Activated CD4-positive, CD25-positive, alpha-beta regulatory T cell (primary cell): ENCODE measurements at regions not wholly inside any gene's neighbourhood (a gene's known extent, or its start where the extent isn't known, plus 50 kb on each side); places are given as distances from the start of the nearest gene placed in this dataset.

Experiments
- DNase-seq, 4 experiments: peaks; one replicate each; lab custom pipeline; 2025; lab: John Stamatoyannopoulos, UW

DNA sequence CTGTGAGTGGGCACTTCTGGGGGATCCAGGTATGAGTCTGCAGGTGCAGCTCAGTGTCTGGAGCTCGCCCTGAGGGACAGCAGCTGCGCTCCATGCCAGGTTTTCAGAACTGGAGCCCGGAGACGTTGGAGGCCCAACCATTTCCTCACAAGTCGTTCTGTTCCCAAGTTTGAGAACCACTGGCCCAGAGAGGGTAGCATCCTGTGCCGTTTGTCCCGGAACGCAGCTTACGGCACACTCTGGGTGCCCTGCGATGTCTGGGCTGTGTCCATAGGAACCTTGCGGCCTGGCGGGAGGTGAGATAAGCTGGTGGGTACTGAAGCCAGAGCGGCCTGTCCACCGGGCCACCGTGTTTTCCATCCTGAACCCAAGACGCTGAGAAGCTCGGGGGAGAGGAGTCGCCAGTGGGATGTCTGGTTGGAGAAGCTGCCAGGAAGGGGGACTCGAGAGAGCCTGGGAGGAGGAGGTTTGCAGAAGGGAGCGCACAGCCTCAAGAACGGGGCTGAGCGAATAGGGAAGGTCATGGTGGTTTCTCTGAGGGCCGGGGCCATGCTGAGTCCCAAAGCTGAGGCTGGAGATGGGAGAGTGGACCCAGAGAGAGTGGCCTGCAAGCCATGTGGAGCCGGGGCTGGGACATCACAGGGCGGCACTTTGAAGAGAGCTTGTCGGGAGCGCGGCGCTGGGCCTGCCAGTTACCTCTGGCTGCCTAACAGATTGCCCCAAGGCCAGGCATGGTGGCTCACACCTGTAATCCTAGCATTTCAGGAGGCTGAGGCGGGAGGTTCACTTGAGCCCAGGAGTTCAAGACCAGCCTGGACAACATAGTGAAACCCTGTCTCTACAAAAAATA, 211.0 kb upstream of the GSE1 start:
- no peak for DNase-seq

DNA sequence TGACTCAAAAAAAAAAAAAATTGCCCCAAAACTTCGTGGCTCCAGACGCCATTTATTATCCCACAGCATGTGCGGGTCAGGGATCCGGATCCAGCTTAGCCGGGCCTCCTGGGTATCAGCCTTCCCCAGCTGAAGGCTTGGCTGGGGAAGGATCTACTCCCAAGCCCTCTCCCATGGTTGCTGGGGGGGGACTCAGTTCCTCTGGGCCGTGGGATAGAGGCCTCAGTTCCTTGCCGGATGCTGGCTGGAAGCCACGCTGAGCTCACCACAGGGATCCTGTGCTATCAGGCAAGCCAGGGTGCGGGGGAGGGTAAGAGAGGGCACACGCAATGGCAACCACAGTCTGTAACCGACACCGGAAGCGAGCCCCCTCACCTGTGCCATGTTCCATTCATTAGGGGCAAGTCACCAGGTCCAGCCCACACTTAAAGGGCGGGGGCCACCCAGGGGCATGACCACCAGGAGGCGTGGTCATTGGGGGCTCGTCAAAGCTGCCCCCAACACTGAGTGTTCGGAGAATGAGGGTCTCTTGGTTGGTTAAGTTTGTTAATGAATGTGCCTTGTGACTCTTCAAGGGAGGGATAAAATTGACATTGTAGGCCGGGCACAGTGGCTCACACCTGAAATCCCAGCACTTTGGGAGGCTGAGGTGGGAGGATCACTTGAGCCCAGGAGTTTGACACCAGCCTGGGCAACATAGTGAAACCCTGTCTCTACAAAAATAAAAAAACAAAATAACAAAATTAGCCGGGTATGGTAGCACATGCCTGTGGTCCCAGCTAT, 210.0 kb upstream of the GSE1 start:
- DNase-seq: no peak

DNA sequence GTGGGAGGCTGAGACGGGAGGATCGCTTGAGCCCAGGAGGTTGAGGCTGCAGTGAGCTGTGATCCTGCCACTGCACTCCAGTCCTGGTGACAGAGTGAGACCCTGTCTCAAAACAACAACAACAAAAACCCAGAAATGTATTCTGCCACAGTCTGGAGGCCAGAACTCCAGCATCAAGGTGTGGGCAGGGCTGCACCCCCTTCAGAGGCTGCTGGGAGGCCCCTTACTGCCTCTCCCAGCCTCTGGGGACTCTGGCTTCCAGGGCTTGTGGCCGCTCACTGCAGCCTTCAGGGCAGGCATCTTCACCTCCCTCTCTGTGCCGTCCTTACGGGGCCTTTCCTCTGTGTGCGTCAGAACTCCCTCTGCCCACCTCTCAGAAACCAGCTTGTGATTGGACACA, 209.4 kb upstream of the GSE1 start:
- DNase-seq: no peak

DNA sequence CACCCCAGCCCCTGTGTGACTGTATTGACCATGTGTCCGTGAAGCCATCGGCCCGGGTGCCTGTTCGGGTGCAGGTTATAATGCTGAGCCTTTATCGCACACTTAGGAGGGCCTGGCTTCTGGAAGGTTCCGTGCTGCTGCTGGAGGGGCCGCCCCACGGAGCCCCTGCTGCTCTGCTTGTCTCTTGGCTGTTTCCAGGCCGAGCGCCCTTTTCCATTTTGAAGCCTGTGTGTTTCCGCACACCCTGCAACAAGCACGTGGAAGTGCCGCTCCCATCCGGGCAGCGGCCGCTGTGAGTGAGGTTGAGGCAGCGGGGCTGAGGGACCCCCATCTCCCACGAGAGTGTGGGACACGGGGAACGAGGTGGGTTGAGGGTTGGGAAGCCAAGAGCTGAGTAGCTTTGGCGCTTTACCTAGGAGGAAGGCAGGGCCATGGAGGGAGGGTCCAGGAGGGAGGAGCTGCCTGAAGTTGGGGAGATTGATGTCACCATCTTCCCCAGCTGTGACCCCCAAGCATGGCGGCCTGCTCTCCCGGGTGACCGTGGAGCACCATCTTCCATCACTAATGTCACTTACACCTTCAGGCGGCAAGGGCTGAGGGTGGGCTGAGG, 200.1 kb upstream of the GSE1 start:
- DNase-seq: no peak

DNA sequence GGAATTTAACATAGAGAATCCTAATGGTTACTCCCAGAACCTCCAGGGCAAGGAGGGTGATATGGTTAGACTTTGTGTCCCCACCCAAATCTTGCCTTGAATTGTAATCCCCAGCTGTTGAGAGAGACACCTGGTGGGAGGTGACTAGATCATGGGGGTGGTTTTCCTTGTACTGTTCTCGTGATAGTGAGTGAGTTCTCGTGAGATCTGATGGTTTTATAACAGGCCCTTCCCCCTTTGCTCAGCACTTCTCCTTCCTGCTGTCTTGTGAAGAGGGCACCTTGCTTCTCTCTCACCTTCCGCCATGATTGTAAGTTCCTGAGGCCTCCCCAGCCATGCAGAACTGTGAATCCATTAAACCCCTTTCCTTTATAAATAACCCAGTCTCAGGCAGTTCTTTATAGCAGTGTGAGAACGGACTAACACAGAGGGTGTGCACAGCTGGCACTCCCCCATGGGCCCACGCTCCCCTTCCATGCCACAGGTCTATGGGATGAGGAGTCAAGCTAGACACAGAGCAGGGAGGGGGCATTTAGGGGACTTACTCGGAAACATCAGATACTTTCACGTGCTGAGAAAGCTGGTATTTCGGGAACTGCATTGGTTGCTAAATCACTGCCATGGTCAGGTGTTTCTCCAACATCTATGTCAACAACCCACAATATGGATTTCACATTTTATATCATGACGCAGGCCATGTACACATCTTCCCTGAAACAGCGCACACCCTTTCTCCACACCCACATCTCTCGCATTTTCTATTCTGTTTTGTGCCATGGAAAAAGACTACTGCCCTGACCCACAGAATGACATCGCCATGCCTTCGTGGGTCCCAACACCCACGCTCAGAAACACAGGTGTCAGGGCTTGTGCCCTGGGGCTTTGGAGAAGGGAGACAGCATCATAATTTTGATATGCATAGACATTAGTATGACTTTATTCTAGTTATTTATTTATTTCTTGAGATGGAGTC, 199.1 kb upstream of the GSE1 start:
- DNase-seq: no peak

DNA sequence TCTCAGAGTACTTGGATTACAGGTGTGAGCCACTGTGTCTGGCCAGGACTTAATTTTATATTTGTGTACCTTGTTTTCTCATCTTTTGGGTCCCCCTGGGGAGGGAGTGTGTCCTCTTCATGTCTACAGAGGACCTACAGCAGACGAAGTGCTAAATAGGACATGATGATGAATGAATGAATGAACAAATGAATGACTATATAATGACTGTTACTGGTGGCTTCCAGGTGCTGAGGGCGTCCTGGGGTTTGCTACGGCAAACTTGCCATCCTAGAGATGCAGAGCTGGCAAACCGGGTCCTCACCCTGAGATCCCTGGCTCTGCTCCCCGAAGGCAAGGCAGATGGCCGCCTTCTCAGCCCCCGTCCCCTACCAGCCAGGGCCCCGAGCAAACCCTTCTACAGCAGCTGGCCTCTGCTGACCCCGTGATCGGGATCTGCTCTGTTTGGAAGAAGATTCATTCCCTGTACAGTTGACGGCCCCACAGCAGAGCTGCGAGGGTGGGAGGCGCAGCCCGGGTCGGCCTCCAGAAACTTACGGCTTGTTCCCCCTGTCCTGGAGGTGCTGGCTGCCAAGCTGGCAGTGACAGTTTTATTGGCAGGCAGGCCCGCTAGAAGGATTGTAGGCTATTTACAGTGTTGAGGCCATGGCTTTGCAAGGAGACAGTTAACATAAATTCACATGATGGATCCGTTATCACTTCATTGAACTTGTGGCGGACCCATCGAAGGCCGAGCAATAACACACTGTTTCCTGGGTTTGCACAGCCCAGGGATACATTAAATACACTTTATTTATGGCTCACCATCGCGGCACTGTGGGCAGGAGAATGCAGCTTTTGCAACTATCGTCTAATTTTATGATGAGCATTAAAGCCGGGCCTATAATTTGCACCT, 197.7 kb upstream of the GSE1 start:
- DNase-seq: no peak

DNA sequence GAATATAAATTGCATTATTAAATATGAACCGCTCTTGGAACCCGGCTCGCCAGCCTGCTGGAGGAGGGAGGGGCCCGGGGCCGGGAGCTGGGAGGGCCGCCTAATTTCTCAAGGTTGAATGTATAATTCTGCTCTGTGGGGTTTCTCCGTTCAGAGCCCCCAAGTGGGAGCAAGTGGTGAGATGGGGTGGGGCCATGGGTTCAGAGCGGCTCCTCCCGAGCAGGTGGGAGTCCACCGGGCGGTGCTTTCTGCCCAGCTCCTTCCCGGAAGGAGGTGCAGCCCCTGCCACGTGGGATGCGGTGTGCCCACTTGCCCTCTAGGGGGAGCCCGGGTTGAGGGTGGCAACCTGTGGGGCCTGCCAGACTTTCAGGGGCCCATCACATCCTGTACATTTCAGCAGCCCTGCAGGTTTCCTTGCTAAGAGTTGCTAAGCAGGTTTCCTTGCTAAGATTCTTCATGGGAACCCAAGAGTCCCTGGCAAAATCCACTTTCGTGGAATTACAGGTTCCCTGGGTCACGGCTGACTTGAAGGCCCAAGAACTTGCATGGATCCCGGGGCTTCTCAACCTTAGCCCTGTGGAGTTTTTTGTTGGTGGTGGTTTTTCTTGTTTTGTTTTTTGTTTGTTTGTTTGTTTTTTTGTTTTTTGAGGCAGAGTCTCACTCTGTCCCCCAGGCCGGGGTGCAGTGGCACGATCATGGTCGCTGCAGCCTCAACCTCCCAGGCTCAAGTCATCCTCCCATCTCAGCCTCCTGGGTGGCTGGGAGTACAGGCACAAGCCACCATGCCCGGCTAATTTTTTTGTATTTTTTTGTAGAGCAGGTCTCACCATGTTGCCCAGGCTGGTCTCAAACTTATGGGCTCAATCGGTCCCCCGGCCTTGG, 196.7 kb upstream of the GSE1 start:
- peak; percentile 44 to 56 (median 49) for DNase-seq

DNA sequence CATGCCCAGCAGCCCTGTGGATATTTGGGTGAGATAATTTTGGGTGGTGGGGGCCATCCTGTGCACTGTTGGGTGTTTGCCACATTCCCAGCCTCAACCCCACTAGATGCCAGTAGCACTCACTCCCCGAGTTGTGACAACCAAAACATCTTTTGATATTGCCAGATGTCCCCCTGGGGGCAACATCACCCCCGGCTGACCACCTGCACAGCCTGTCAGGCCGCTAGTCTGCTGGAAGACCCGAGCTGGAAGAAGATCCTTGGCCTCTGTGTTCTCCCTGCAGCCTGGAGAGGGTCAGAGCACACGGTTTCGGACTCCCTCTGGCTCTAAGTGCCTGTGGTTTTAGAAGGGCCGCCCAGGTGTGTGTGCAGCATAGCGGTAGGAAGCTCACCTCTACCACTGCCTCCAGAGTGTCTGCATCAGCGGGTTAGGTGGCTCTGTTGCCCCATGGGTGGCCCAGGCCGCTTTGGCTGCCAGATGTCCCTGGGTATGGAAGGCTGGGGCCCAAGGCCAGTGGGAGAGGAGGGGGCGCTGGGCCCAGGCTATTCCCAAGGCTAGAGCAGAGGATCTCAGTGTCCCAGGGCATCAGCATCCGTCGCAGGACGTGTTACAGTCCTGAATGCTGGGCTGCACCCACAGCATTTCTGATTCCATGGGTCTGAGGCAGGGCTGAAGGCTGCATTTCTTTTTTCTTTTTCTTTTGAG, 195.8 kb upstream of the GSE1 start:
- no peak for DNase-seq

DNA sequence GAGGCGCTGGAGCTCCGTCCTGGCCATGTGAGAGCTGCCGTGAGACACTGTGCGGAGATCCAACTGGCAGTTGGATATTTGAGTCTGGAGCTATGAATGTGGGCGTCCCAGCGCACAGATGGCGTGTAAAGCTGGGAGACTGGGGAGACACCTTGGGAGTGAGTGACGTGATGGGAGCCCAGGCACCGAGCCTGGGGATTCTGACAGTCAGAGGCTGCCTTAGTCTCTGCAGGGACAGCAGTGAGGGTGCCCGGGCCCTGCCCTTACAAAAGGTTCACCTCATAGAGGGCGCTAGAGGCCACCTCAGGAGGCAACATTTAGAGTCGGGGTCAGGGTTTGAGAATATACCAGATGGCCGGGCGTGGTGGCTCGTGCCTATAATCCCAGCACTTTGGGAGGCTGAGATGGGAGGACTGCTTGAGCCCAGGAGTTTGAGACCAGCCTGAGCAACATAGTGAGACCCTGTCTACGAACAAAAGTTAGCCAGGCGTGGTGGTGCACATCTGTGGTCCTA, 194.1 kb upstream of the GSE1 start:
- DNase-seq: no peak

DNA sequence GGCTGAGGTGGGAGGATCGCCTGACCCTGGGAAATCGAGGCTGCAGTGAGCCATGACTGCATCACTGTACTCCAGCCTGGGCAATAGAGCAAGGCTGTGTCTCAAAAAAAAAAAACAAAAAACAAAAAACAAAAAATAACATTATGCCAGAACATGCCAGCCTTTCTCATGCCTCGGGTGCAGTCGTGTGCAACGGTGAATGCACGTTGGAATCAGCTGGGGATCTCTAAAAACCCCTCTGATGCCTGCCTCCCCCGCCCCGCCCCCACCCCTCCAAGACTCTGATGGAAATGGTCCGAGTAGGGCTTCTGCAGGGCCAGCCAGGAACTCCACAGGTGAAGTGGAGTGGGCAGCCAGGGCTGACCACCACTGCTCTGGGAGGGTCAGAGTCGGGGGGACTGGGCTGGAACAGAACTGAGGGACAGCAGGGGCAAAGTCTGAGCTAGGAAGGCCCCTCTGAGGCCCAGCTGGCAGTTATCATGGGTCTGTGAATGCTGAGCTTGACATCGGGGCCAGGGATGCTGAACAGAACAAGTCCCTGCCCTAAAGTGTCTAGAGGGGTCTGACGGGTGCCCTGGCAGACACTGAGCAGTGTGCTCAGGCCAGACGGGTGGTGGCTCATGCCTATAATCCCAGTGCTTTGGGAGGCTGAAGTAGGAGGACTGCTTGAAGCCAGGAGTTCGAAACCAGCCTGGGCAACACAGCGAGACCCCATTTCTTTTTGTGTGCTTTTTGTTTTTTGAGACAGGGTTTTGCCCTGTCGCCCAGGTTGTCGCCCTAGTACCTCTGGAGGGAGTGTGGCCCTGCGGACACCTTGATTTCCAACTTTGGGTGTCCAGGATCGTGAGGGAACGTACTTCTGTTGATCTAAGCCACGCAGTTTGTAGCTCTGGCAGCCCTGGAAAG, 193.4 kb upstream of the GSE1 start:
- DNase-seq: no peak

DNA sequence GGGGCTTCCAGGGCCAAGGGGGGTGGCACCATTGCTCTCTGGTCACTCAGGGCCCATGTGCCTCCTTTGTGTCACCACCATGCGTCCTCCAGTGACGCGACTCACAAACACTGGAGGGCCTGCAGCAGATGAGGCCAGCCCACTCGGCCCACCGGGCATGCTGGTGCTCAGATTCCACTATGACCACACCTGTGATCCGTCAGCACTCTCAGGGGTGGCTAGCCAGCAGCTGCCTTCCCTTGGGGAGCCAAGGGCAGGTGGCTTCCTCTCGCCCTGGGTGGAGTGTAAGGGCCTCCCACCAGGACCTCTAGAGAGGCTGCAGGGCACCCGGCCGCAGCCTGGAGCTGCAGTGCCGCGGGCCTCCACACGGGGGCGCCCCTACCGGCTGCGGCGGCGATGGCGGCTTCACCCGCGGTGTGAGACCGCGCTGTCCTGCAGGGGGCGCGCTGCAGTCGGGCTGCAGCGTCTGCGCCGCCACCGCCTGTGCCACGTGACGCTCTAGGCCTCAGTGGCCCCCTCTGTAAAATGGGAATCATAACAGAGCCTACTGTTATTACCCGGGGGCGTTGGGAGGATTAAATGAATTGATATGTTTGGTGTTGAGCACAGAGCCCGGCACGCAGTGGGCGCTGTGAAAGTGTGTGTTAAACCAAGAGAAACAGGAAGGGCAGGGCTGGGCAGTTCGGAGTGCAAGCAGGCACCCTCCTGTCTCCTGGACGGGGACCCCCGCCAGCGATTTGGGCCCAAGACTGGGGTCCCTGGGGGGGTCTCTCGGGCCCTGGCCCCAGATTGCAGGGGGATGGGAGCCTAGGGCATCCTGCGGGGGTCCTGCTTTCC, 192.4 kb upstream of the GSE1 start:
- DNase-seq: peak; percentile 58 to 61 (median 60)

DNA sequence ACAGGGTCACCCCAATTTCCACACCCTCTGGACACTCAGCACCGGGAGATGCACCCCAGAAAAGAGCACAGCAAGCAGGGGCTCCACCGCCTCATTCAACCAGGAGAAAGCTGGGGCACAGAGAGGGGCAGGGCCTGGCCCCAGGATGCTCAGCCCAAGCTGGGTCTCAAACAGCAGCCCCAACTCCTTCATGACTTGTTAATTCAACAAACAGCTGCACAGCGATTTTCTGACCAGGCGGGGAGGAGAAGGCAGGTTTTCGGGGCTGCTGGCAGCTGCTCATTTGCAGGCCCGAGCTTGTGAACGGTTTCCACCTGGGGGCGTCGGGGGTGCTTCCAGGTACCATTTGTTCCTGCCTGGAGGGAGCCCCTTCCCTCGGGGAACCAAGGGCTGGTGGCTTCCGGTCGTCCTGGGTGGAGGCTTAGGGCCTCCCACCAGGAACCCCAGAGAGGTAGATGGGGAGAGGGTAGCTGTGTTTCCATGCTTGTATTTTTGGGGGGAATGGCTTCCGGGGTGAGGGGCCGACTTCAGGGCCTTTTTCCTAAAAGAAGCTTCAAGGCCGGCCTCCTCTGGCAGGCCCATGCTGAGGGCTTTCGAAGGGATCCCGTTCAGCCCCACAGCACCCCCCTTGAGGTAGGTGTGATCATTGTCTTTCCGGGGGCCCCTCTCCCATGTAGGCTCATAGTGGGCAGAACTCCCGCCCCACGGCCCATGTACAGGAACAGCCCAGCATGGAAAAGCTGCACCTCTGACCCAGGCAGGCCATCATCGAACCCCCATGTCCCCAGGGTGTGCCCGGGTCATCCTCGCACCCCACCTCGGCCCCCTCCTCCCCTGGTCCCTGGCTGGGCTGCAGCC, 191.6 kb upstream of the GSE1 start:
- DNase-seq: no peak

DNA sequence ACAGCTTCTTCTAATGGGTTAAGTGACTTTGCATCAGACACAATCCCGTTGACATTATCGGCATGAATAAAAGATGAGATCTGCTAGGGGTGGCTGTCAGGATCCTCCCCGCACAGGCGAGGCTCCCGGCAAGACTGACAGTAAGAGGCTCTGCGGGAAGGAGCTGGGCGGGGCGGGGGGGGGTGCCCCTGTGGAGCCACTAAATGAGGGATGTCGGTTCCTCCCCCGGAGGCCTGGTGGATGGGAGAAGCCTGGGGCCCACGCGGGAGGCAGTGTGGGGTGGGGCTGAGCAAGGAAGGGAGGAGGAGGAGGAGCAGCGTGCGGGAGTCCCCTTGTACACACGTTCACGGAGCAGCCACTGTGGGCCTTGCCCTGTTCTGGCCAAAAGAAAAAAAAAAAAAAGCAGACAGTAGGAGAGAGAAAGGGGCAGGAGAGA, 190.9 kb upstream of the GSE1 start:
- DNase-seq: no peak

DNA sequence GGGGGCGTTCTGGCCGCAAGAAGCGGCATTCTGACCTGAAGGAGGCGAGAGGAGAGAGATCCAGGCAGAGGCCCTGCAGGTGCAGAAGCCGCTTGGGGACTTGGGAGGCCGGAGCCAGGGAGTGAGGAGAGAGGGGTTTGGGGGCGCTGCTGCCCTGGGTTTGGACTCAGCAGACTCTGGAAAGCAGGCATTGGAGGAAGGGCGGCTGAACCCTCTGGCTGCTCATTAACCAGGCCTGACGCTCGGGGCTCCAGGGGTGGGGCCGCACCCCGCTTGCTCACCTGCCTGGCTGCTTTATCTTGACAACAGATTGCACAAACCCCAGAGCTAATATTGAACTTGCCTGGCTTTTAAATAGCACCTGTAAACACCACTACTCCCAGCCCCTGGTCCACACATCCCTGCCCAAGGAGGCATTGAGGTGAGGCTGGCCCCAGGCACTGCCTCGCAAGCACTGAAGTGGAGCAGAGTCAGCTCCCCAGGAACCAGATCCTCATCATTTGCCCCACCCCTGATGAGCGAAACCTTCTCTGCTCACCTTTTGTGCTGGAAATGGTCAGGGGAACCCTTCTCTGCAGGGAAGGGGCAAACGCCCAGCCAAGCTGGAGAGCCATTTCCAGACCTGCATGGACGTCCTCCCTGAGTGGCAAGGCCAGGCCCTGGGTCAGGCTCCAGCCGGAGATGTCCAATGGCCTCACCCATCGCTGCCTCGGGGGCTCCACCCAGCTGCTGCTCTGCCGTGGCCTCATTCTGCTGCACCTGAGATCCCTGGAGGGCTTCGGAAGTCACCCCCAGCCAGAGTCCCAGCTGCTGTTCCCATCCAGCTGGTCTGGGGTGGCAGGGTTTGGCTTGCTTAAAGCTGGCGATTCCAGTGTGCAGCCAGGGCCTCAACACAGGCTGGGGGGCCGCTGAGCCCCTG, 190.2 kb upstream of the GSE1 start:
- DNase-seq: no peak

DNA sequence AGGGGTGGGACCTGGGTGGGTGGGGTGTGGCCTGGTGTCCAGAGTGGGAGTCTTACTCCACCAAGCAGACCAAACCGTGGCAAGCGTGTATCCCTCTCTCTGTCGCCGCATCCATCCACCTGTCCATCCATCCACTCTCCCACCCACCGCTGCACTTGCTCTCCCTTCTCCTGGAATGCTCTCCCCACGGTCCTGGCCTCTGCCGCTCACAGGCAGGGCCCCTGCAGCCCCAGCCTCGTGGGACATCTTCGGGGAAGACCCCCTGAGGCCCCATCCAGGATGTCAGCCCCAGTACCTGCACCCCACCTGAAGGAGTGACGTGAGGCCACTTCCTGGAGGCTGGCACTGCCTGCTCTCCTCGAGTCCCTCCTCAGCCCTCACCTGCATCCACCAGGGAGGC, 189.5 kb upstream of the GSE1 start:
- DNase-seq: no peak
